Body of pancreas (tissue), 4 donors: ENCODE measurements at regions not wholly inside any gene's neighbourhood (a gene's known extent, or its start where the extent isn't known, plus 50 kb on each side); places are given as distances from the start of the nearest gene placed in this dataset.

ENCODE experiments used
- CTCF ChIP-seq, 7 experiments: fragments of 450-650 bp in 4 of 7; fragments of 200-600 bp in 3 of 7; sonication (generic) in 3 of 7; IDR thresholded peaks; one replicate each; pipeline ENCODE4 v1.5.1; 2016 to 2019; ENCODE audit warnings: antibody characterized with exemption in 7 of 7
- POLR2A ChIP-seq, 3 donors: fragments of 450-650 bp; IDR thresholded peaks; one replicate each; pipeline ENCODE4 v1.6.1; 2016; ENCODE audit warnings: antibody characterized with exemption in 3 of 3, mild to moderate bottlenecking in 2 of 3

GRCh38 chr1:68815632-68816031 lies 318.8 kb upstream of the DEPDC1 start:
- TF ChIP-seq CTCF (IDR thresholded peaks at IDR 0.05) = no peak
- TF ChIP-seq POLR2A (IDR thresholded peaks at IDR 0.05) = no peak
